GM23338 (cell line): ENCODE measurements at regions not wholly inside any gene's neighbourhood (a gene's known extent, or its start where the extent isn't known, plus 50 kb on each side); places are given as distances from the start of the nearest gene placed in this dataset.

Source experiments
- CTCF ChIP-seq, 2 experiments: fragments of 200-600 bp in 1 of 2; sonication (generic) in 1 of 2; conservative IDR thresholded peaks; 2 replicates each; pipeline versions ENCODE4 v1.5.1 to v1.6.1; 2016 to 2017; ENCODE audit warnings: antibody characterized with exemption in 2 of 2, low read depth in 2 of 2, mild to moderate bottlenecking in 2 of 2, moderate library complexity in 1 of 2
- EZH2 ChIP-seq: fragments of 200-600 bp; sonication (generic); IDR thresholded peaks from one replicate; pipeline ENCODE4 v1.8.0; 2017; ENCODE audit warnings: antibody characterized with exemption, mild to moderate bottlenecking, low read depth; ENCODE audit not compliant: unreplicated experiment
- EZH2phosphoT487 ChIP-seq: fragments of 200-600 bp; sonication (generic); IDR thresholded peaks from one replicate; pipeline ENCODE4 v1.8.1; 2018; ENCODE audit warnings: antibody characterized with exemption; ENCODE audit not compliant: unreplicated experiment
- NANOG ChIP-seq: IDR thresholded peaks from 2 replicates; pipeline ENCODE4 v1.6.1; 2016; ENCODE audit warnings: antibody characterized with exemption, borderline replicate concordance
- REST ChIP-seq: IDR thresholded peaks from one replicate; pipeline ENCODE4 v1.6.1; 2018; ENCODE audit warnings: antibody characterized with exemption; ENCODE audit not compliant: unreplicated experiment
- ZNF462 ChIP-seq: fragments of 250-450 bp; sonication (Bioruptor Pico); IDR thresholded peaks from 2 replicates; pipeline ENCODE4 v1.5.0; 2020; ENCODE audit warnings: mild to moderate bottlenecking, moderate library complexity

- TF ChIP-seq CTCF (conservative IDR thresholded peaks at IDR 0.05; ENCODE audit: low read depth in 2 of 2) (no peak), EZH2 (no peak), REST (no peak), ZNF462 (CRISPR knock-in tag) (no peak), EZH2phosphoT487 (no peak), NANOG (no peak)
These were observed 177.6 kb upstream of the FBXL7 start for GRCh38 chr5:15322421-15322820.
